GM23338 (cell line): ENCODE measurements at regions not wholly inside any gene's neighbourhood (a gene's known extent, or its start where the extent isn't known, plus 50 kb on each side); places are given as distances from the start of the nearest gene placed in this dataset.

ENCODE experiments used
- ATAC-seq: fragments of 200-7000 bp; cut with Tn5 transposase; 3 replicates; pipeline ENCODE4 v1.9.1; 2020
- DNase-seq: peaks from one replicate; pipeline ENCODE4 v3.0.0-alpha.2; 2015; ENCODE audit warnings: low spot score
- H2AFZ ChIP-seq: fragments of 200-600 bp; sonication (generic); 2 replicates; pipeline ENCODE4 v1.8.0; 2016; ENCODE audit warnings: antibody characterized with exemption, mild to moderate bottlenecking, moderate library complexity
- H3F3A ChIP-seq: fragments of 200-600 bp; sonication (generic); replicated peaks from 2 replicates; pipeline ENCODE4 v1.8.0; 2017; ENCODE audit warnings: antibody characterized with exemption, mixed run types, low read depth
- H3K27ac ChIP-seq: fragments of 200-600 bp; sonication (generic); 2 replicates; pipeline ENCODE4 v1.6.1; 2016; ENCODE audit warnings: low read depth
- H3K27me3 ChIP-seq: fragments of 200-600 bp; sonication (generic); 2 replicates; pipeline ENCODE4 v1.8.0; 2016; ENCODE audit warnings: mild to moderate bottlenecking, mixed run types, moderate library complexity; ENCODE audit not compliant: insufficient read depth
- H3K36me3 ChIP-seq: fragments of 200-600 bp; sonication (generic); 2 replicates; pipeline ENCODE4 v1.8.0; 2016; ENCODE audit warnings: mild to moderate bottlenecking; ENCODE audit not compliant: insufficient read depth
- H3K4me1 ChIP-seq: fragments of 200-600 bp; sonication (generic); 2 replicates; pipeline ENCODE4 v1.8.0; 2016; ENCODE audit warnings: mild to moderate bottlenecking, moderate library complexity; ENCODE audit not compliant: insufficient read depth
- H3K4me2 ChIP-seq: fragments of 200-600 bp; sonication (generic); 2 replicates; pipeline ENCODE4 v1.7.1; 2017; ENCODE audit warnings: mixed run types
- H3K4me3 ChIP-seq: fragments of 200-600 bp; sonication (generic); 2 replicates; pipeline ENCODE4 v1.6.1; 2016; ENCODE audit warnings: mixed run types
- H3K79me2 ChIP-seq: fragments of 200-600 bp; sonication (generic); replicated peaks from 2 replicates; pipeline ENCODE4 v1.8.0; 2017; ENCODE audit warnings: mild to moderate bottlenecking; ENCODE audit not compliant: insufficient read depth
- H3K9me2 ChIP-seq: fragments of 200-600 bp; sonication (generic); 2 replicates; pipeline ENCODE4 v1.8.0; 2017; ENCODE audit not compliant: insufficient read depth
- H4K20me1 ChIP-seq: fragments of 200-600 bp; sonication (generic); replicated peaks from 2 replicates; pipeline ENCODE4 v1.8.0; 2017; ENCODE audit warnings: mild to moderate bottlenecking; ENCODE audit not compliant: insufficient read depth
- H3K27ac Mint-ChIP-seq: 2 replicates; pipeline ENCODE4 v1.8.0; 2020; ENCODE audit warnings: inconsistent platforms, mild to moderate bottlenecking, moderate library complexity, mixed read lengths
- H3K27me3 Mint-ChIP-seq: 3 replicates; pipeline ENCODE4 v1.8.0; 2022; ENCODE audit warnings: low read depth, mild to moderate bottlenecking, moderate library complexity, mixed read lengths, inconsistent platforms; ENCODE audit not compliant: insufficient read depth, poor library complexity
- H3K36me3 Mint-ChIP-seq: 3 replicates; pipeline ENCODE4 v1.8.0; 2021; ENCODE audit warnings: low read depth, mild to moderate bottlenecking, inconsistent platforms, moderate library complexity, mixed read lengths
- H3K4me1 Mint-ChIP-seq: 3 replicates; pipeline ENCODE4 v1.8.0; 2020; ENCODE audit warnings: mild to moderate bottlenecking, inconsistent platforms, mixed read lengths
- H3K4me3 Mint-ChIP-seq: 3 replicates; pipeline ENCODE4 v1.8.0; 2021; ENCODE audit warnings: moderate library complexity, mild to moderate bottlenecking, inconsistent platforms, mixed read lengths
- H3K9me3 Mint-ChIP-seq: 3 replicates; pipeline ENCODE4 v1.8.0; 2020; ENCODE audit warnings: moderate library complexity, mild to moderate bottlenecking, inconsistent platforms, mixed read lengths
- CREB1 ChIP-seq: fragments of 250-450 bp; sonication (Bioruptor Pico); IDR thresholded peaks from 2 replicates; pipeline ENCODE4 v1.5.0; 2020; ENCODE audit warnings: low read depth, mild to moderate bottlenecking, moderate library complexity
- CTCF ChIP-seq, 2 experiments: fragments of 200-600 bp in 1 of 2; sonication (generic) in 1 of 2; conservative IDR thresholded peaks; 2 replicates each; pipeline versions ENCODE4 v1.5.1 to v1.6.1; 2016 to 2017; ENCODE audit warnings: antibody characterized with exemption in 2 of 2, low read depth in 2 of 2, mild to moderate bottlenecking in 2 of 2, moderate library complexity in 1 of 2
- ETS1 ChIP-seq: IDR thresholded peaks from 2 replicates; pipeline ENCODE4 v1.6.1; 2016; ENCODE audit warnings: antibody characterized with exemption
- EZH2 ChIP-seq: fragments of 200-600 bp; sonication (generic); IDR thresholded peaks from one replicate; pipeline ENCODE4 v1.8.0; 2017; ENCODE audit warnings: antibody characterized with exemption, mild to moderate bottlenecking, low read depth; ENCODE audit not compliant: unreplicated experiment
- EZH2phosphoT487 ChIP-seq: fragments of 200-600 bp; sonication (generic); IDR thresholded peaks from one replicate; pipeline ENCODE4 v1.8.1; 2018; ENCODE audit warnings: antibody characterized with exemption; ENCODE audit not compliant: unreplicated experiment
- JUNB ChIP-seq: IDR thresholded peaks from one replicate; pipeline ENCODE4 v1.6.1; 2016; ENCODE audit warnings: antibody characterized with exemption; ENCODE audit not compliant: unreplicated experiment
- NANOG ChIP-seq: IDR thresholded peaks from 2 replicates; pipeline ENCODE4 v1.6.1; 2016; ENCODE audit warnings: antibody characterized with exemption, borderline replicate concordance
- POLR2AphosphoS5 ChIP-seq: IDR thresholded peaks from 2 replicates; pipeline ENCODE4 v1.6.1; 2016; ENCODE audit warnings: antibody characterized with exemption, low read depth
- REST ChIP-seq: IDR thresholded peaks from one replicate; pipeline ENCODE4 v1.6.1; 2018; ENCODE audit warnings: antibody characterized with exemption; ENCODE audit not compliant: unreplicated experiment
- STAT1 ChIP-seq: IDR thresholded peaks from one replicate; pipeline ENCODE4 v1.6.1; 2016; ENCODE audit warnings: antibody characterized with exemption; ENCODE audit not compliant: unreplicated experiment
- ZNF114 ChIP-seq: fragments of 250-450 bp; sonication (Bioruptor Pico); IDR thresholded peaks from 2 replicates; pipeline ENCODE4 v1.5.0; 2020; ENCODE audit warnings: mild to moderate bottlenecking, moderate library complexity
- ZNF331 ChIP-seq: fragments of 250-450 bp; sonication (Bioruptor Pico); IDR thresholded peaks from 2 replicates; pipeline ENCODE4 v1.5.0; 2020; ENCODE audit warnings: low read depth, mild to moderate bottlenecking, moderate library complexity
- TF ChIP-seq, protein P1 (sequence below): fragments of 250-450 bp; sonication (Bioruptor Pico); IDR thresholded peaks from 2 replicates; pipeline ENCODE4 v1.5.0; 2020; ENCODE audit warnings: mild to moderate bottlenecking, moderate library complexity

DNA sequence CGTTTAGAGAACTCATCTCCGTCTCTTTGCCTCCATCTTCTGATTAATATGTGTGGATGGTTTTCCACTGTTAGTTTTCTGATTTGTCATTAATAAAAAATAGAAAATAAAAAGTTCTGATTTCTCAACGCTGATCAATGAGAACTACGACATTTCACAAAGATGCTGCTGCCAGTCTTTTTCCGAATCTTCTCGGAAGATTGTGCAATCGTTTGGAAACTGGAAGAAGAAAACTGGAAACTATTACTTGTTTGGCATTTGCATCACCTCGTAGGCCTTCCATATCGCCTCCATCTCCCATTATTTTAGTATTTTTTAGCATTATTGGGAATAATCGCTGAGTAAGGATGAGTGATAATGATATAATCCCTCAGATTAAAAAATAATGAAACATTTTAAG lies 123.2 kb upstream of the KLF6 start:
- DNase-seq: no peak
- Histone ChIP-seq H3K4me1 (no peaks in the 10 kb centered on the region), H3K27me3 (no peaks in the 10 kb centered on the region), H3K36me3 (no peaks in the 10 kb centered on the region), H3K27ac (no peak overlapping the region), H3F3A (no peaks in the 10 kb centered on the region), H3K4me3 (no peak overlapping the region), H3K4me2 (no peak overlapping the region), H3K9me2 (no peaks in the 10 kb centered on the region), H3K79me2 (no peaks in the 10 kb centered on the region), H4K20me1 (no peaks in the 10 kb centered on the region), H2AFZ (no peak overlapping the region)
- Mint-ChIP-seq H3K36me3 (no peaks in the 10 kb centered on the region), H3K4me1 (no peaks in the 10 kb centered on the region), H3K9me3 (peaks cover 5% of the 10 kb centered on the region; the same call in 1 of the 3 replicates), H3K27ac (no peak overlapping the region), H3K4me3 (no peak overlapping the region), H3K27me3 (peaks cover 2% of the 10 kb centered on the region)
- TF ChIP-seq JUNB (no peak), ETS1 (no peak), STAT1 (no peak), EZH2 (no peak), CTCF (conservative IDR thresholded peaks at IDR 0.05; ENCODE audit: low read depth in 2 of 2) (no peak), REST (no peak), CREB1 (CRISPR knock-in tag) (no peak), POLR2AphosphoS5 (no peak), NANOG (no peak), ZNF331 (no peak), EZH2phosphoT487 (no peak), ZNF114 (CRISPR knock-in tag) (no peak)
- TF ChIP-seq, protein P1, sequence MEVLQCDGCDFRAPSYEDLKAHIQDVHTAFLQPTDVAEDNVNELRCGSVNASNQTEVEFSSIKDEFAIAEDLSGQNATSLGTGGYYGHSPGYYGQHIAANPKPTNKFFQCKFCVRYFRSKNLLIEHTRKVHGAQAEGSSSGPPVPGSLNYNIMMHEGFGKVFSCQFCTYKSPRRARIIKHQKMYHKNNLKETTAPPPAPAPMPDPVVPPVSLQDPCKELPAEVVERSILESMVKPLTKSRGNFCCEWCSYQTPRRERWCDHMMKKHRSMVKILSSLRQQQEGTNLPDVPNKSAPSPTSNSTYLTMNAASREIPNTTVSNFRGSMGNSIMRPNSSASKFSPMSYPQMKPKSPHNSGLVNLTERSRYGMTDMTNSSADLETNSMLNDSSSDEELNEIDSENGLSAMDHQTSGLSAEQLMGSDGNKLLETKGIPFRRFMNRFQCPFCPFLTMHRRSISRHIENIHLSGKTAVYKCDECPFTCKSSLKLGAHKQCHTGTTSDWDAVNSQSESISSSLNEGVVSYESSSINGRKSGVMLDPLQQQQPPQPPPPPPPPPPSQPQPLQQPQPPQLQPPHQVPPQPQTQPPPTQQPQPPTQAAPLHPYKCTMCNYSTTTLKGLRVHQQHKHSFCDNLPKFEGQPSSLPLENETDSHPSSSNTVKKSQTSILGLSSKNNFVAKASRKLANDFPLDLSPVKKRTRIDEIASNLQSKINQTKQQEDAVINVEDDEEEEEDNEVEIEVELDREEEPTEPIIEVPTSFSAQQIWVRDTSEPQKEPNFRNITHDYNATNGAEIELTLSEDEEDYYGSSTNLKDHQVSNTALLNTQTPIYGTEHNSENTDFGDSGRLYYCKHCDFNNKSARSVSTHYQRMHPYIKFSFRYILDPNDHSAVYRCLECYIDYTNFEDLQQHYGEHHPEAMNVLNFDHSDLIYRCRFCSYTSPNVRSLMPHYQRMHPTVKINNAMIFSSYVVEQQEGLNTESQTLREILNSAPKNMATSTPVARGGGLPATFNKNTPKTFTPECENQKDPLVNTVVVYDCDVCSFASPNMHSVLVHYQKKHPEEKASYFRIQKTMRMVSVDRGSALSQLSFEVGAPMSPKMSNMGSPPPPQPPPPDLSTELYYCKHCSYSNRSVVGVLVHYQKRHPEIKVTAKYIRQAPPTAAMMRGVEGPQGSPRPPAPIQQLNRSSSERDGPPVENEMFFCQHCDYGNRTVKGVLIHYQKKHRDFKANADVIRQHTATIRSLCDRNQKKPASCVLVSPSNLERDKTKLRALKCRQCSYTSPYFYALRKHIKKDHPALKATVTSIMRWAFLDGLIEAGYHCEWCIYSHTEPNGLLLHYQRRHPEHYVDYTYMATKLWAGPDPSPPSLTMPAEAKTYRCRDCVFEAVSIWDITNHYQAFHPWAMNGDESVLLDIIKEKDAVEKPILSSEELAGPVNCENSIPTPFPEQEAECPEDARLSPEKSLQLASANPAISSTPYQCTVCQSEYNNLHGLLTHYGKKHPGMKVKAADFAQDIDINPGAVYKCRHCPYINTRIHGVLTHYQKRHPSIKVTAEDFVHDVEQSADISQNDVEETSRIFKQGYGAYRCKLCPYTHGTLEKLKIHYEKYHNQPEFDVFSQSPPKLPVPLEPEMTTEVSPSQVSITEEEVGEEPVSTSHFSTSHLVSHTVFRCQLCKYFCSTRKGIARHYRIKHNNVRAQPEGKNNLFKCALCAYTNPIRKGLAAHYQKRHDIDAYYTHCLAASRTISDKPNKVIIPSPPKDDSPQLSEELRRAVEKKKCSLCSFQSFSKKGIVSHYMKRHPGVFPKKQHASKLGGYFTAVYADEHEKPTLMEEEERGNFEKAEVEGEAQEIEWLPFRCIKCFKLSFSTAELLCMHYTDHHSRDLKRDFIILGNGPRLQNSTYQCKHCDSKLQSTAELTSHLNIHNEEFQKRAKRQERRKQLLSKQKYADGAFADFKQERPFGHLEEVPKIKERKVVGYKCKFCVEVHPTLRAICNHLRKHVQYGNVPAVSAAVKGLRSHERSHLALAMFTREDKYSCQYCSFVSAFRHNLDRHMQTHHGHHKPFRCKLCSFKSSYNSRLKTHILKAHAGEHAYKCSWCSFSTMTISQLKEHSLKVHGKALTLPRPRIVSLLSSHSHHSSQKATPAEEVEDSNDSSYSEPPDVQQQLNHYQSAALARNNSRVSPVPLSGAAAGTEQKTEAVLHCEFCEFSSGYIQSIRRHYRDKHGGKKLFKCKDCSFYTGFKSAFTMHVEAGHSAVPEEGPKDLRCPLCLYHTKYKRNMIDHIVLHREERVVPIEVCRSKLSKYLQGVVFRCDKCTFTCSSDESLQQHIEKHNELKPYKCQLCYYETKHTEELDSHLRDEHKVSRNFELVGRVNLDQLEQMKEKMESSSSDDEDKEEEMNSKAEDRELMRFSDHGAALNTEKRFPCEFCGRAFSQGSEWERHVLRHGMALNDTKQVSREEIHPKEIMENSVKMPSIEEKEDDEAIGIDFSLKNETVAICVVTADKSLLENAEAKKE: no peak
- no peak for ATAC-seq
